Upper lobe of left lung (tissue), 4 donors: ENCODE measurements at regions not wholly inside any gene's neighbourhood (a gene's known extent, or its start where the extent isn't known, plus 50 kb on each side); places are given as distances from the start of the nearest gene placed in this dataset.

Experiments
- CTCF ChIP-seq, 6 experiments: fragments of 450-650 bp in 4 of 6; fragments of 200-600 bp in 2 of 6; sonication (generic) in 2 of 6; IDR thresholded peaks; one replicate each; pipeline ENCODE4 v1.5.1; 2016 to 2019; ENCODE audit warnings: antibody characterized with exemption in 6 of 6
- POLR2A ChIP-seq, 4 donors: fragments of 450-650 bp; IDR thresholded peaks; one replicate each; pipeline ENCODE4 v1.5.1; 2016 to 2017; ENCODE audit warnings: antibody characterized with exemption in 4 of 4, mild to moderate bottlenecking in 2 of 4
- POLR2AphosphoS5 ChIP-seq, 2 donors: sonication (generic); formaldehyde crosslinking; IDR thresholded peaks; one replicate each; pipeline ENCODE4 v1.5.1; 2017; ENCODE audit warnings: antibody characterized with exemption in 2 of 2

GRCh38 chr1:57794078-57794477, 370.2 kb upstream of the DAB1 start:
- TF ChIP-seq POLR2AphosphoS5 (IDR thresholded peaks at IDR 0.05): no peak
- no peak for TF ChIP-seq CTCF (IDR thresholded peaks at IDR 0.05)
- TF ChIP-seq POLR2A (IDR thresholded peaks at IDR 0.05): no peak
